Glomerular endothelial cell (primary cell): ENCODE measurements at regions not wholly inside any gene's neighbourhood (a gene's known extent, or its start where the extent isn't known, plus 50 kb on each side); places are given as distances from the start of the nearest gene placed in this dataset.

Experiments
- DNase-seq: peaks from one replicate; pipeline ENCODE4 v3.0.0-alpha.2; 2011; ENCODE audit warnings: low read depth, low spot score; ENCODE audit errors: extremely low read depth

DNA sequence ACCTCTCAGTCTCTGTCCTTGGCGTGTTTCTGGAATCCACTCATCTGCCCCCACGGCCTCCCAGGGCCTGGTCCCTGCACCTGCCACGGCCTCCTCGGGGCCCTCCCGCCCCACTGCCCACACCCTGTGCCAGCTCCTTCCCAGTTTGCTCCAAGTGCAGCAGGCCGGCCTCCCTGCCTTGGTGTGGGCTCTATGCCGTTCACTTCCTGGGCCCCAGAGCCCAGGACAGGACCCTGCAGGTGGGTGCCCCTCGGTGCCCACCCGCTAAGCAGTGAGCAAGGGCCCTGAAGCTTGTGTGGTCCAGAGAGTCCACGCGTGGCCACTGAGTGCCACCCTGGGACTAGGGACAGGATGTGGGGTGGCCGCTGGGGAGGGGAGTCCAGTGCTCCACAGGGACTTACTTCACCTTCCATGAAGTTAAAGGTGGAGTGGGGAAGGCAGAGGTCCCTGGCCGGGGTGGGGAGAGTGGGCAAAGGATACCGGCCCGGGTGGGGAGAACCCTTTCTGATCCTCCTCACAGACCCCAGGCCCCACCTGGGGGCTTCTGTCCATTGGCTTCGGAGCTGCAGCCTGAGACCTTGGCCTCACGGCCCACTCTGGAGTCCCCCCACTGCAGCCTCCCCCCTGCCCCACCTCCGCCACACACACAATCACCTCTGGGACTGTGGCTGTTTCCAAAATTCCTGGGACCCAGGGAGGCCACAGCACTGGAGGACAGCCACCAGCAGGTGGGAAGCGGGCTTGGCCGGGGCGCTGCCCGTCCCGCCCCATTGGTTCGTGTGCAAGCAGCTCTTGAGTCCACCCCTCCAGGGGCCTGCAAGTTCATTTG, 60.0 kb upstream of the NKX1-1 start:
- DNase-seq, result no peak

- no peak for DNase-seq
These were observed 59.2 kb upstream of the NKX1-1 start for GRCh38 chr4:1465173-1466033.

DNA sequence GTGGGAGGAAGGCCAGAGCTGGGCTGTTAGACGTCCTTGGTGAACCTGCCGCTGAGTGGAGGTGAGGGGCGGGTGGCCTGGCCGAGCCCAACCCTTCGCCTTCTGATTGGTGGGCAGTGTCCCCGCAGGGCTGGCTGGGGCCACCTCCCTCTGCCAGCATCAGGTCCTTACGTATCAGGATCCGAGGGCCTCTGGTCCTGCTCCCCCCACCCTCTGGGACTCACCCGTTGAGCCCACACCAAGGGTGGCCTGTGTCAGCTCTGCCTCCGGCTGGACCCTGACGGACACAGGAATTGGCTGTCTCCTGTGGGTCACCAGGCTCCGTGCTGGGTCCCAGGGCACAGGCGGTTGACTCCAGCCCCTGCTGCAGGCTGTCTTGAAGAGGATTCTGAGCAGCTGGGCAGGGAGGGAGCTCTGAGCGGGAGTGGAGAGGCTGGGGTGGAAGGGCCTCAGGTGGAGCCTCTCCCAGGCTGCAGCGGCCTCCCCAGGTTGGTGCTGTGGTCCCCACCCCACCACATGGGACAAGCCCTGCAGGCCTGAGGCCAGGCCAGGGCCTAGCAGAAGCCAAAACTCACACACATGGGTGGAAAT, 58.4 kb upstream of the NKX1-1 start:
- DNase-seq, result no peak

GRCh38 chr4:1463927-1464540, 57.8 kb upstream of the NKX1-1 start:
- no peak for DNase-seq

DNA sequence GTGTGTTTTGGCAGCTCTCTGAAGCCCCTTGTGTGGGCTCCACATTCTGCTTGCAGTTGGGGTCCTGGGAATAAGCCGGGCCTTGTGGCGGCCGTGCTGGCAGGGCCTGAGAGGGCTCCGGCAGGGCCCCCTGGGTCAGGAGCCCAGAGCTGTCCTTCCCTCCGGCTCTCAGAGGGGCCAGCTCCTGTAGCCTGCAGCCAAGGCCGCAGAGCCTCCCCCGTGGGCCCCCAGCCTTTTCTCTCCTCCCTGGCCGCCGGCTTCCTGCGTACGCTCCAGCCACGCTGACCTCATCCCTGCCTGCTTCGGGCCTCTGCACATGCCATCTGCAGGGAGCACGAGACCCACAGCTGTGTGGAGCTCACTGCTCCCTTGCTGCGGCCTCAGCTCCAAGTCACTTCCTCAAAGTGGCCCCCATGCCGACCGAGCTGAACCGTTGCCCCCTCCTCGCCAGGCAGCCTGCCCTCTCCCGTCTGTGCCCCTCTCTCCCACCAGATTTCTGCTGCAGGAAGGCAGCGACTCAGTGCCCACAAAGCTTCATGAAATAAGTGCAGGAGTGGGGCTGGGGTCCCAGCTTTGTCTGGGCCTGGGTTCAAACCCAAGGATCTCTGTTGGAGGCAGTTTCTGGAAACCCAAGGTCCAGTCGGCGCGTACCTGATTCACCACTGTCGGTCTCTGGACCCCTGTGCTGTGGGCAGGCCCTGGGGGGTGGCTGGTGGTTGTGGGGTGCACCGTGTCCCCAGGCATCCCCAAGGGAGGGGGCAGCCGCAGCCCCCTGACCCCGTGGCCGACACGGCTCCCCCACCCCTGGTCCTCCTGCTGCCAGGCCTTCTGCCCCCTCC, 57.1 kb upstream of the NKX1-1 start:
- DNase-seq, result no peak

- no peak for DNase-seq
These were observed 56.5 kb upstream of the NKX1-1 start for GRCh38 chr4:1462768-1463075.

DNA sequence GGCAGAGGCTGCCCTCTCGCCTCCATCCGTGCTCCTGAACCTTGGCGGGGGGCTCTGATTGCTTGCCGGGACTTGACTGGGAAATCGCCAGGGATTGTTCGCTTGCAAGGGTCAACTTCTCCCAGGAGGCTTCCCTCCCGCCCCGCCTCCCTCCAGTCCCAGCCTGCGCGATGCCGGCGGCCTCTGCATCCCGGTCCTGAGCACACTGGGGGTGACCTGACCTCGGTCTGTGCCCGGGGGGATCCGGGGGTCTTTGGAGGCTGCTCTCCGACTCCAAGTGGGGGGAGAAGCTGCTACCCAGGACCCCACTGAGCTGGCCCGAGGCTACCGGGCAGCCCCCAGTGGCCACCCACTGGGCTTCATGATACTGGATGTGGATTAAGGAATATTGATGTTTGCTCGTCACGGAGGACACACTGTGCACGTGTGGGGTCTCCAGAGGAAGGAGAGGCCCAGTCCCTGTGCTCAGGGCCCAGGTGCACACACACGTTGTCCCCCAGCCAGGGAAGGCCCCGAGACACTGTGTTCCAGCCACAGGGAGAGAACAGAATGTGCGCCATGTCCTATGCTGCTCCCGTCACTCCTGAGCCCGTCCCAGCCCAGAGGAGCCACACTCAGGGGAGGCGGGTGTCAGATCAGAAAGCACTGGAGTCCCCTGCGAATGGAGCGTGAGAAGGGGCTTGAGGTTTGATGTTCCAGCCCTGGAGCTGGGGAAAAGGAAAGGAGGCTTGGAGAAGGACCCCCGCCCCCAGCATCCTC, 55.9 kb upstream of the NKX1-1 start:
- DNase-seq, result no peak

DNA sequence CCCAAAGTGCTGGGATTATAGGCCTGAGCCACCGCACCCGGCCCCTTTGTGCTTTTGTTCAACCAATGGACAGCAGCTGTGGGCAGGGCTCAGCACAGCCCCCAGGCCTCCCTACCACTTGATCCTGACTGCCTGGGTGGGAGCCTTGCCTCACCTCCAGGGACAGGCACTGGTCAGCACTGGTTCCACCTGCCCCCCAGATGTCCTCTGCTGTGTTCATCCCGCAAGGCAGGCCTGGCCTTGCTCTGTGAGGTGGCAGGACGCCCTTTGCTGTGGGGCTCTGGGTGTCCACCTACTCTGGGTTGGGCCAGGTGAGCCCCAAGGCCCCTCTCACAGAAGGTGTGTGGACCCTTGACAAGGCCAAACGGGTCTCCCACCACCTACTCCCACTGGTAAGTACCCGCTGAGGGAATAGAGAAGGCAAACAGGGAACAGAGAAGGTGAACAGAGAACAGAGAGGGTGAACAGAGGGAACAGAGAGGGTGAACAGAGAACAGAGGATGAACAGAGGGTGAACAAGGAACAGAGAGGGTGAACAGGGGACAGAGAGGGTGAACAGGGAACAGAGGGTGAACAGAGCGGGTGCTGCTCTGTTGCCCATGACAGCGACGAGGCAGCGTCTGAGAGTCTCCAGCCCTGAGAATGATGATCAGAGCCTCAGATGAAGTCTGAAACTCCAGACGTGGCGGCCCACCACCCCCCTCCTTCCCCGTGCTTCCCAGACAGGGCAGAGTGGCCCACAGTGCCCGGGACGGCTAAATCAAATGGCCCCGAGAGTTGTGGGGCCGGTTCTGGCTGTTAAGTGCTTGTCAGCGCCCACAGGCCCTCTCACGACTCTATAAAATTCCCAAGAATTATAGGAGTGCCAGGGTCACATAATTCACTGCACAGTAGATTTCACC, 55.0 kb upstream of the NKX1-1 start:
- no peak for DNase-seq

- no peak for DNase-seq
These were observed 53.7 kb upstream of the NKX1-1 start for GRCh38 chr4:1459722-1460511.

GRCh38 chr4:1459081-1459721, 53.0 kb upstream of the NKX1-1 start:
- DNase-seq, result no peak

DNA sequence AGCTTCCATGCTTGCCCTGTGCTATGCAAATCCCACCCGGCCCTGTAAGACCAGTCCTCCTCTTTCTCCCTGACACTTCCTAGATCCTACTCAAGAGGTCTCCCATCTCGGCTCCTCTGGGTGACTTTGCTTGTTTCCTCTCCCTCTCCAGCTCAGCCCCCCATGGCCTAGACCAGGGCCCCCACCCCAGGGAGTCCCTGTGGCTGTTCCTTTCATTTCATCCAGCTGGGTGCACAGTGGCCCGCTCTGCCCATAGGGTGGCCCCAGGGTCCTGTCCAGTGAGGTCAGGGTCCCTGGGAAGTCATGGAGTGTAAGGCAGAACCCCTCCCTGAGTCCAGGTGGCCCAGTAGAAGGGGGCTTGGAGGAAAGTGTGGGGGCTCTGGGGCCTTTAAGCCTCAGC, 52.3 kb upstream of the NKX1-1 start:
- DNase-seq, result no peak
